ES-I3 (cell line): ENCODE measurements at regions not wholly inside any gene's neighbourhood (a gene's known extent, or its start where the extent isn't known, plus 50 kb on each side); places are given as distances from the start of the nearest gene placed in this dataset.
"Not testable (repeated sequence)": the region's sequence is repeated elsewhere in the genome, so short reads cannot be mapped to it uniquely, and the experiment has no call there.

Source experiments
- H3K36me3 ChIP-seq: 2 replicates; pipeline ENCODE4 v1.6.1; 2013; ENCODE audit warnings: mild to moderate bottlenecking, low read length, control low read depth, moderate library complexity; ENCODE audit not compliant: insufficient read depth
- H3K4me1 ChIP-seq: 2 replicates; pipeline ENCODE4 v1.6.1; 2013; ENCODE audit warnings: mild to moderate bottlenecking, control low read depth, low read length; ENCODE audit not compliant: insufficient read depth
- H3K9ac ChIP-seq: 2 replicates; pipeline ENCODE4 v1.6.1; 2013; ENCODE audit warnings: low read depth, mild to moderate bottlenecking, low read length, moderate library complexity
- H3K9me3 ChIP-seq: 2 replicates; pipeline ENCODE4 v1.6.1; 2013; ENCODE audit warnings: mild to moderate bottlenecking, low read length, moderate library complexity; ENCODE audit not compliant: control insufficient read depth, insufficient read depth

DNA sequence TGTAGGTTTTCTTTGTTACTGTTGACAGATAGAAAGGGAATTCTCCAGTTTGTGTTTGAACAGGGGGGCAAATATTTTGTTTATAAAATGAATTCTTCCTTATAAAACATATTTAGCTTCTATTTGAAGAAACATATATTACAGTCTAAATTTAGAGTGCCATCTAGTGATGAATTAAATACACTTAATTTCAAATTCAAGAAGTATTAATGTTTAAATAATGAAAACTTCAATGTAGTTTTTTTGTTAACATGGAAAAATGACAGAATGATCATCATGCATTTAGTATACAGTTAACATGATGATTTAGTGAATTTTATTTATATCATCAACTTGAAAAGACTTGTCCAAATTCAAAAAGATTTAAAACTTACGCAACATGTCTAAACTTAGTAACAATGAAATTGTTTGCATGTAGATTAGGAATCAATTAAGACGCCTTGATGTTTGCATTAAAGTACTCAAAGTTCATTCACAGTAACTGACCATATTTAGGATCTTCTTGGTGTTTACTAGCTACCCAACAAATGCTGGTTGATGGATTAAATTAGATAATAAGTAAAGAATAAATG is 765.9 kb upstream of the SLITRK1 start:
- peaks cover under 1% of the 10 kb centered on the region; the same call in 1 of the 2 replicates for H3K9me3 ChIP-seq
- H3K4me1 ChIP-seq, result no peaks in the 10 kb centered on the region
- H3K9ac ChIP-seq, result no peak overlapping the region
- H3K36me3 ChIP-seq, result no peaks in the 10 kb centered on the region

DNA sequence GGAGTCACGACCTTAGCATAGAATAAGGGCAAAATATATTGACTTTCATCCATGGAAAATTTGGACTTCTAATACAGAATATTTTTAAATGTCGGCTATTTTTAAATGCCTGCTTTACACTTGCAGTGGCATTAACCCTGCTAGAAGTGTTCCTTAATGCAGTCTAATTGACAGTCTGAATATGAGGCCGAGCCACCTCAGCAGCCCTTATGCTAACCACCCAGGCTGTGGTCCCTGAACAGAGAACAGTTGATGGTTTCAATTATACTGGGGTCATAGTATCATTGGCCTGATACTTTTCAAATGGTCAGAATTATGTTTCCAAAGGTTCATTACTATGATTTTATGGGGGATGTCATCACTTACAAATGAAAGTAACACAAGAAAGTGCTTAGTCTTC is 764.7 kb upstream of the SLITRK1 start:
- Histone ChIP-seq H3K9ac (no peak overlapping the region), H3K36me3 (no peaks in the 10 kb centered on the region), H3K9me3 (no peaks in the 10 kb centered on the region; the same call in 1 of the 2 replicates), H3K4me1 (no peaks in the 10 kb centered on the region)

DNA sequence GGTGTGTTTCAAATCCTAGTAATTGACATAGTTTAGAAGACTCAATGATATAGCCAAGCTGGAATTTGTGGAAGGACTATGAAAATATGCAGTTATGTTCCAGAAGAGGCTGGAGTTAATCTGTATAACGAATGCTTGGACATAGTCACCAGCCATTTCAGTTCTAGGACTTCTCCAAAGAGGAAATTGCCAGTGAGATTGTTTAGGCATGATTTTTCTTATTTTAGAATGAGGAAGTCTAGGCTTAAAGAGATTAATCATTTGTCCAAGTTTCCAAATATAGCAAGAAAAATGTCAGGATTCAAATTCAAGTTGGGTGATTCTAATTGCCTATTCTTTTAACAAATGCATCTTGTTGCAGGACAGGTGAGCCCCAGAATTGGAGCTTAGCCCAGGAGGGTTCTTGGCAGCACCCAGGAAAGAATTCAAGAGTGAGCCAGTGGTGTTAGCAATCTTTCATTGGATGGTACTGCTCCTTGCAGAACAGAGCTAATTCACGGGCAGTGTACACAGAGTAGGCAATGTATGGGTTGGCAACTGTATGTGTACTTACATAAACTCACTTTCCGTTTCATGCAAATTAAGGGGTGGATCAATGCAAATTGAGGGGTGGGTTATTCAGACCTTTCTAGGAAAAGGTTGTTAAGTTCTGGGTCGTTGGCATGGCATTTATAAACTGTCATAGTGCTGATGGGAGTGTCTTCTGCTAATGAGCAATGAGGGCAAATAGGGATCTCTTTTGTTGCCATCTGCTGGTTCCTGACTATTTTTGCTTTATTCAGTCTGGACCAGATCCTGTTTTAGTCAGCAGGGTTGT is 763.1 kb upstream of the SLITRK1 start:
- Histone ChIP-seq H3K9me3 (no peaks in the 10 kb centered on the region; the same call in 1 of the 2 replicates), H3K36me3 (no peaks in the 10 kb centered on the region), H3K4me1 (no peaks in the 10 kb centered on the region), H3K9ac (no peak overlapping the region)

DNA sequence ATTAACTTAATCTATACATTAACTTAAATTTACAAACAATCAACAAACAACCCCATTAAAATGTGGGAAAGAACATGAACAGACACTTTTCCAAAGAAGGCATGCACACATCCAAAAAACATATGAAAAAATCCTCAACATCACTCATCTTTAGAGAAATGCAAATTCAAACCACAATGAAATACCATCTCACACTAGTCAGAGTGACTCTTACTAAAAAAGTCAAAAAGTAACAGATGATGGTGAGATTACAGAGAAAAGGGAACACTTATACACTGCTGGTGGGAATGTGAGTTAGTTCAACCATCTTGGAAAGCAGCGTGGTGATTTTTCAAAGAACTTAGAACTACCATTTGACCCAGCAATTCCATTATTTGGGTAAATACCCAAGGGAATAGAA is 759.2 kb upstream of the SLITRK1 start:
- no peaks in the 10 kb centered on the region; the same call in 1 of the 2 replicates for H3K9me3 ChIP-seq
- H3K36me3 ChIP-seq, result no peaks in the 10 kb centered on the region
- H3K4me1 ChIP-seq, result no peaks in the 10 kb centered on the region
- no peak overlapping the region for H3K9ac ChIP-seq

DNA sequence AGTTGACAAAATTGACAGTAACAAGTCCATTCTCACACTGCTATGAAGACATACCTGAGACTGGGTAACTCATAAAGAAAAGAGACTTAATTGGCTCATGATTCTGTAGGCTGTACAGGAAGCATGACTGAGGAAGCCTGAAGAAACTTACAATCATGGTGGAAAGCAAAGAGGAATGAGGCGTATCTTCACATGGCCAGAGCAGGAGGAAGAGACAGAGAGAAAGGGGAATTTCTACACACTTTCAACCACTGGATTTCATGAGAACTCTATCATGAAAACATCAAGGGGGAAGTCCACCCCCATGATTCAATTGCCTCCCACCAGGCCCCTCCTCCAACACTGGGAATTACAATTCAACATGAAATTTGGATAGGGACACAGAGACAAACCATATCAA is 758.4 kb upstream of the SLITRK1 start:
- Histone ChIP-seq H3K9me3 (no peaks in the 10 kb centered on the region; the same call in 1 of the 2 replicates), H3K4me1 (no peaks in the 10 kb centered on the region), H3K36me3 (no peaks in the 10 kb centered on the region), H3K9ac (no peak overlapping the region)

DNA sequence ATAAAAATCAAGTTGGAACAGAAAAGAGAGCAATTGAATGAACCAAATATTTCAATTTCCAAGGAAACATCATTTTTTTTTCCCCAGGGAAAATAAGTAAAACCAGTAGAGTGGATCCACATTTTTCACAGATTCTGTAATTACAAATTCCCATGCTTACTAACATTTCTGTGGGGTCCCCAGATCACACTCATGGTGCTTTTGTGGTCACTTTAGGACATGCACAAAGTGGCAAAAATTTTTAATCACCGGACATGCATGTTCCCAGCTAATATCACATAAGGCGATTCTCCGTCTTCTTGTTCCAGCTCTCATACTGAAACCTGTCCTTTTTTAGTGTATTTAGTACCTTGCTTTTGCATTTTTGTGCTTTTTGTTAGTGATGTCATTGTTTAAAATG is 748.2 kb upstream of the SLITRK1 start:
- no peaks in the 10 kb centered on the region for H3K36me3 ChIP-seq
- H3K9me3 ChIP-seq, result no peaks in the 10 kb centered on the region
- H3K9ac ChIP-seq, result no peak overlapping the region
- H3K4me1 ChIP-seq, result no peaks in the 10 kb centered on the region

DNA sequence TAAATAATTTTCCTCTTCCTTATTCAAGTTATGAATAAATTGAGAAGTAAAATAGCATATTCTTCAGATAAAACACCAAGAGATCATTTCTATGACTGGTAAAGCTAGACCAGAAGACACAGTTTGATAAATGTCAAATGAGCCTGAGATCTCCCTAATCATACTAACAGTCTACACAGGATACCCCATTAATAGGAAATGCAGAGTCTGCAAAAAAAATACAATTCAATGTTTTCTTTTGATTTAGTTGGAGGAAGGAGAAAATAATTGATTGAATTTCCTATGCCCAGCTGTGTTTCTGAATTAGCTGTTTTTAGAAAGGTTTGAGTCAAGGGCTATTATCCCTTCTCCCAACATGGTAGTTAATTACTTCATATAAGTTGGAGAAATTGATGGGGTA is 734.6 kb upstream of the SLITRK1 start:
- Histone ChIP-seq H3K4me1 (no peaks in the 10 kb centered on the region), H3K36me3 (no peaks in the 10 kb centered on the region), H3K9ac (no peak overlapping the region), H3K9me3 (no peaks in the 10 kb centered on the region)

DNA sequence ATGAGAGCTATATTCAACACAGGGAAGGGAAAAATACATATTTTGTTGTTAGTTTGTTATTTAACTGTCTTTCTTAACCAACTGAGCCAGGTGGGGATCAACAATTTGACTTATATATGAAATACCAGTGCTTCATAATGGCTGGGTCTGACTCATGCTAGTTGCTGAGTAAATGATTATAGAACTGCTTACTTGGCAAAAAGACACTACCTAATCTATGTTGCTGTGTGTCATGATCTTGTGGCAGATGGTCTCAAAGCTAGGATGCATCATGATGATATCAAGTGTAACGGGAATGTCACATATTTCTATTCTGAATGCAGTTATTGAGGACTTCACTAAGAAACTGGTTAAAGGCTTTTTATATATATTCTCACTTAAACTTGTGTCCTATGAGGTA is 727.4 kb upstream of the SLITRK1 start:
- Histone ChIP-seq H3K4me1 (no peaks in the 10 kb centered on the region), H3K36me3 (no peaks in the 10 kb centered on the region), H3K9me3 (no peaks in the 10 kb centered on the region), H3K9ac (no peak overlapping the region)

DNA sequence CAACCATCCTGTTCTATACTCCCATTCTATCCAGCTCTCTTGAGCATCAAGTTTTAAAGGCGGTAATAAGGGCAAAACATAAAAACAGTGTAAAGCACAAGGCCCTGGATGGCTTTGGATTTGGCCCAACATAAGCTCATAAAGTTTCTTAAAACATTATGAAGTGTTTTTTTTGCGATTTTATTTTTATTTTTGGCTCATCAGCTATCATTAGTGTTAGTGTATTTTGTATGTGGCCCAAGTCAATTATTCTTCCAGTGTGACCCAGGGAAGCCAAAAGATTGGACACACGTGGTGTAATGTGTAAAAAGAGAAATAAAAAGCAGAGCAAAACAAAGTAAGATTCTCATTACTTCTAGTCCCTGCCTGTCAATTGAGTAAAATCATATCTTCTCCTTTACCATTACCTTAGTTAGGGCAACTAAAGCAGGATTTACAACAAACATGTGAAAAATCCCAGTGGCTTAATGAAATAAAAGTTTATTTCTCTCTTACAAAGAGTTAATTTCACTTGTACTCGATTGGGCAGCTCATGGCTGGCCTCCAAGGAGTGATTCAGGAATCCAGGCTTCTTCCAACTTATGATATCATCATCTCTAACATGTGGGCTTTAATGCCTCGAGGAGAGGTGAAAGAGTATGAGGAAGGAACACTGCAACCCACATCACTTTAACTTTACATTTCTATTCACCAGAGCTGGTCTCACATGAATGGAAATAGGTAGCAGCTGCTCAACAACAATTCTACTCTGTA is 725.2 kb upstream of the SLITRK1 start:
- Histone ChIP-seq H3K9me3 (no peaks in the 10 kb centered on the region), H3K36me3 (no peaks in the 10 kb centered on the region), H3K4me1 (no peaks in the 10 kb centered on the region), H3K9ac (no peak overlapping the region)

DNA sequence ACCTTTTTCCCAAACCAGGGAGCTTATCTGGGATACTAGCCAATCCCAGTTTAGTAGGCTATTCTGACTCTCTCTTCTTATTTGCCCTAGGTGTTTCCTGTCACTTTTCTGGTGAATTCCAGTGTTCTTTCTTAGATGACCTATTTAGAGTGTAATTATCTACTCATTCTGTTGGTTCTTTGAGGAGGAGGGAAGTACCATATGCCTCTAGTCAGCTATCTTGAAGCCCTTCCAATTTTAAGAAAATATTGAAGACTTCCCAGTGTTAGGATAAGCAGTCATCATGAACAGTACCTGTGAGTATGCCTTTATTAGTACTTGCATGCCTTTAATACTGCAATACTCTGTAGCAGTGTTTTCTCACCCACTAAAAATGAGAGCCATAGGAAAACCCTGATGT is 724.3 kb upstream of the SLITRK1 start:
- H3K36me3 ChIP-seq, result no peaks in the 10 kb centered on the region
- H3K4me1 ChIP-seq, result no peaks in the 10 kb centered on the region
- no peak overlapping the region for H3K9ac ChIP-seq
- H3K9me3 ChIP-seq, result no peaks in the 10 kb centered on the region

DNA sequence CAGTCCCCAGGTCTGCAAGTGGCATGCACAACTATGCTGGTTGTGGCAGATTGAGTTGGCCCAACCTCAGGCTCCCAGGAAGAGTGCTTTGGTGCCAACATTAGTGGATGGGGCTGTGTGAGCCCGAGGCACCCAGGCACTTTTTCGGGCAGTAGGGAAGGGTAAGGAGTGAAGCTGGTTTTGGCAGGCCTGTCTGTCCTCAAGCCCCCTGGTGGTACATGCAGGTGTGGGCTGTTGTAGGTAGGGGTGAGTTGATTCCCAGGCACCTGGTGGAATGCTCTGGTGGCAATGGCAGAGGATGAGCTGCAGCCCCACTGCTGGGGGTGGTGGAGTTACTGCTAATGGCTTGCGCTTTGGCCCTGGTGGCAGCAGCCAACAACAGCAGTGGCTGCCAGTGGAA is 723.7 kb upstream of the SLITRK1 start:
- Histone ChIP-seq H3K36me3 (no peaks in the 10 kb centered on the region), H3K4me1 (no peaks in the 10 kb centered on the region), H3K9me3 (no peaks in the 10 kb centered on the region), H3K9ac (no peak overlapping the region)

DNA sequence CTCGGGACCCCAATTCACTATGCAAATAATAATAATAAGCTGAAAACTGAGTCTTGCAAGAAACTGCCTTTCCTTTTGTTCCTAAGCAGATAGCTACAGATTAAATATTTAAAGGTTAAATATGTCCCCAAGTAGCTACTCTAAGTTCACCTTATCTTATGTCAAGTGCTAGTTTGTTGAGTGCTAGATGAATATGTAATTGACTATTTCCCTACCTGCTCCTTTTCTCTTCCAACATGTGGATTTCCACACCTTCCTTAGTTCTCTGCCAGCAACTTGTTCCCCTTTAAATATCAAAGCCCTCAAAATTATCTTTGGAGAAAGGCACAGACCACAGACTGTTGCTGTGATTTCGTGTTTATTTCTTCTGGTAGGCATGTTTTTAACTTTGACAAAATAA is 709.2 kb upstream of the SLITRK1 start:
- H3K36me3 ChIP-seq, result no peaks in the 10 kb centered on the region

DNA sequence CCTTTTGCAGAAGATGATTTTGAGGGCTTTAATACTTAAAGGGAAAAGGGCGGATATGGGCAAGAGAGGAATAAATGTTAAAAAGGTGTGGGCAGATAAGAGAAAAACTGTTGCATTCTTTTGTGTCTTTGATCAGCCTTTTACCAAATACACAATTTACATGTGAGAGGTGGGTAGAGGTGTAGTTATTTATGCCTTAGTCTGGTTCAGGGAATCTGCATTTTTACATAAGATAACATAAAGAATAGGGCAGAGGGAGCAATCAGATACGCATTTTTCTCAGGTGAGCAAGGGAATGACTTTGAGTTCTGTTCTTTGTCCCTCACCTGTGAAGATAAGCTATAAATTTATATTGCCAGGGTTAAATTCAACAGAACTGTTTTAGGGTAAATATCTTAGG is 708.4 kb upstream of the SLITRK1 start:
- Histone ChIP-seq H3K9me3 (no peaks in the 10 kb centered on the region), H3K4me1 (peaks cover 16% of the 10 kb centered on the region), H3K36me3 (no peaks in the 10 kb centered on the region), H3K9ac (no peak overlapping the region)

More for the DNA sequence above, 709.2 kb upstream of the SLITRK1 start:
- peaks cover 16% of the 10 kb centered on the region for H3K4me1 ChIP-seq
- no peaks in the 10 kb centered on the region for H3K9me3 ChIP-seq
- no peak overlapping the region for H3K9ac ChIP-seq

DNA sequence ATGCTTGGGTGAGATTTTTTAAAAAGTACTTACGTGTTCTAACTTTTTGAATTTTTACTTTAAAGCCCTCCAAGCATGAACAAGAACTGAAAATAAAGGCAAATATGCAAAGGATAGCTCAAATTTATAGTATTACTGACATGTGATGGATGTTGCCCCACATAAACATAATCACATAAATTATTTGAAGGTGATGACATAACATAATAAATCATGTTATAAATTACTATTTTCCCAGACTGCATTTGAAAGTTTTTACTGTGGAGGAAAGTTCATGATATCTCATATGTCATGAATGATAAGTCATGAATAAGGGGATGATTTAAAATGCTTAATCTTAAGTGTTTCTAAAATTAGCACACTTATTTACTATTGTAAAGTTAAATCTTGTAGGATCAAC is 705.7 kb upstream of the SLITRK1 start:
- H3K9me3 ChIP-seq, result no peaks in the 10 kb centered on the region
- no peaks in the 10 kb centered on the region for H3K36me3 ChIP-seq
- peaks cover 16% of the 10 kb centered on the region for H3K4me1 ChIP-seq
- H3K9ac ChIP-seq, result no peak overlapping the region

DNA sequence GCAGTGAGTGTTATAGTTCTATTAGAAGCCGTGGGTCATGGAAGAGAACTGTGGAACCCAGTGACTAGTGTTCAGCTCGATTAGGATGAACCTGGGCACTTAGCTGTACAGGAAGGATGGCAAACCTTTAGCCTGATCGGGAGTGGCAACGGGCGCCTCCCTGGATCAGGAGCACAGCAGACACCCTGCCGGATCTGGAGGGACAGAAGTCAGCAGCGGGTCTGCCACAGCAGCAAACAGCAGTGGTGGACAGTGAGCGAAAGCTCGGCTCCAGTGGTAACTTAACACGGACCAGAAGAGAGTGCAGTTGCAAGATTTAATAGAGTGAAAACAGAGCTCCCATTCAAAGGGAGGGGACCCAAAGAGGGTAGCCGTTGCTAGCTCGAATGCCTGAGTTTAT is 697.6 kb upstream of the SLITRK1 start:
- H3K9me3 ChIP-seq, H3K36me3 ChIP-seq, H3K9ac ChIP-seq, H3K4me1 ChIP-seq: not testable (repeated sequence)
